HK-2 (cell line): ENCODE measurements at regions not wholly inside any gene's neighbourhood (a gene's known extent, or its start where the extent isn't known, plus 50 kb on each side); places are given as distances from the start of the nearest gene placed in this dataset.
"Not testable (repeated sequence)": the region's sequence is repeated elsewhere in the genome, so short reads cannot be mapped to it uniquely, and the experiment has no call there.

Experiments used
- DNase-seq: peaks from one replicate; pipeline ENCODE4 v3.0.0-alpha.2; 2018; ENCODE audit not compliant: unreplicated experiment

DNA sequence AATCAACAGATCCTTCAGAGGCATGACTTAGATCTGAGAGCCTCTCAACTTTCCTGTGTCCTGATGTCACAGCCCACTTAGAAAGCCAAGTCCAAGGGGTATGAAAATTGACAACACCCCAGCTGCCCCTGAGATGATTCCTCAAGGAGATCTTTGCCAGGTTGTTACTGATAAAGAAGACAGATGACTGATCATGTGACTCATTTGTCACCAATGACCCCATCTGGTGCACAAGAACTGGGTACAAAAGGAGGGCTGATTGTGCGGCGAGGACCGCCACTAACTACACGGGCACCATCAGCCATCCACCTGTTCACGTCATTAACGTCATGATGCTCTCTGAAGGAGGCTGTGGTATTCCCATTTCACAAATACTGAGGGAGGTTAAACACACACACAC lies 583.2 kb upstream of the KLF4 start:
- DNase-seq = no peak

GRCh38 chr9:108070861-108071260 lies 581.3 kb upstream of the KLF4 start:
- no peak for DNase-seq

GRCh38 chr9:108069991-108070390 lies 580.4 kb upstream of the KLF4 start:
- DNase-seq = no peak

DNA sequence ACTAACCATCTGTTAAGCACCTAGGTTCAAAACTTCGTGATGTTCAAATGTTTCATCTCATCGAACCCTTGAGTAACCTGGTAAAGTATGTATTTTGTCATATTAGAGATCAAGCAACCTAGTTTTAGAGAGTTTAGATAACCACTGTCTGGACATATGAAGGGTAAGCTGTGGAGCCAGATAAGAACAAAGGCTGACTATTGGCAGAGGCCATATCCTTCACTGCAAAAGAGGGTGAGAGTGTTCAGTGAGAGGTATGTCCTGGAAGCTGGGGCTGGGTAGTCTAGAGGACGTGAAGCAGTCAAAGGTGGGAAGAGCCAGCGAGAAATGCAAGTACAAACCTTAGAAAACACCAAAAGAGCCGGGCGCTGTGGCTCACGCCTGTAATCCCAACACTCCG lies 573.1 kb upstream of the KLF4 start:
- DNase-seq = no peak

- no peak for DNase-seq
Observed at GRCh38 chr9:108060175-108060574, 570.6 kb upstream of the KLF4 start.

GRCh38 chr9:108058135-108058814 lies 568.7 kb upstream of the KLF4 start:
- DNase-seq = no peak

GRCh38 chr9:108057421-108058134 lies 568.0 kb upstream of the KLF4 start:
- DNase-seq = peak; percentile 22

- DNase-seq = no peak
Observed at GRCh38 chr9:108056805-108057386, 567.3 kb upstream of the KLF4 start.

DNA sequence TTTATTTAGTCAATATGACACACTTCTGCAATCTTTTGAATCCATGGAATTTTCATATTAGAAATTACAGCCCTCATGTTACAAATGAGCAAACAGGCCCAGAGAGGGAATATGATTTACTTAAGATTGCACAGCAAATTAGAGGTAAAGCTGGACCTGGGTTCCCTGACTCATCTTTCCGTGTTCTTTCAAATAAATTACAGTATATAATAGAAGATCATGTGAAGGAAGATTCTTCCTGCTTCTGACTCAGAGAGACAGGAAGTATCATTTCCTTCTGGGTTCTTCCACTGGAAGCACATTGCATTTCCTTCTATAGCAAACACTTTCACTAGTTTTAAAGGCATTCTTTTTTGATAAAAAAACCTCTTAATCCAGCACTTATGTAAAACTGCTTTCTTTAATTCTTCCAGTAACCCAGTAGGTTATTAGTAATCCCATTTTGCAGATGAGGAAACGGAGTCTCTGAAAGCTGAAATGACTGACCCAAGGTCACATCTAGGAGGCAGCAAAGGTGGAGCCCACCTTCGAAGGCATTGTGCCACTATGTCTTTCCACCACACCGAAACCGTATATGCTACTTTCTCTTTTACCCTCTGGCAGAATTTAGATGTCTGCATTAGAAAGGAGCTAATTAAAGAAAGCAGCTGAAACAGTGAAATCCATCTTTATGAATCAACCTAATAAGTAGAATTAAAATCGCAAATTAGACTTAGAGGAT lies 566.7 kb upstream of the KLF4 start:
- DNase-seq = no peak

DNA sequence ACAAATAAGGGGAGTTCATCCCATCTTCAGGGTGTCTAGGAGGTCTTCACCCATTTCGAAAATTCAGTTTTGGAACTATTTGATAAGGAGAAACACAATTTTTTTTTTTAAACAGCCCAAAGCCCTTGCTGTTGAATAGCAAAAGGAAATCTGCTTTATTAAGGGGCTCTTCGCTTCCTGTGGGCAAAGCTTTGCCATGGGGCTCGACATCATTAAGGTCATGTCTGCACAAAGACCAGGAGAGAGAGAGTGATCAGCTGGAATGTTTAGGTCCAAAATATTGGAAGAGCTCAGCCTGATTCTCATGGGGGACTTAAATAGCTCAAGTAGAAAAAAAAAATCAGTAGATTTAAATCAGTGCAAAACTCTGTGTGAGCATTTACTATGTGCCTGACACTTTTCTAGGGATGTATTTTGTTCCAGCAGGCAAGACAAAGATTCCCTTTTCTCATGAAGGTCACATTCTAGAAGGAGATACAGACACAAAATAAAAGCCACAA lies 564.6 kb upstream of the KLF4 start:
- no peak for DNase-seq

GRCh38 chr9:108053555-108054061 lies 564.0 kb upstream of the KLF4 start:
- DNase-seq = no peak

- DNase-seq = no peak
Observed at GRCh38 chr9:108052431-108053080, 563.0 kb upstream of the KLF4 start.

DNA sequence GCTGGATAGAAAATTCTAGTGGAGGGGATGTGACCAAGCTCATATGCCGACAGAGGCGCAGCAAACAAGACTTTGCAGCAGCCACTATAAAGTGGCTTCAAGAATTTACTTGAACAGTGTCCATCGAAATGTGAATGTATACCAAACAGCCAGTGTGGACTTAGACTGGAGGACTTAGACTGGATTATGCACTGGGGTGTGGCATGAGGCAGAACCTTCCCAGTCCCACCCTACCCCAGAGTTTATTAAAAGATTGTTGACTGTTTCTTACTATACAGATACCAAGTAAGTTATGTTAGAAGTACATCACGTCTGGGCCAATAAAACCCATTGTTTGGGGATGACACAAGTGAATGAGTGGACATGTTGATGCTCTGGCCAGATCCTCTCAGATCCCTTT lies 561.3 kb upstream of the KLF4 start:
- DNase-seq = no peak

DNA sequence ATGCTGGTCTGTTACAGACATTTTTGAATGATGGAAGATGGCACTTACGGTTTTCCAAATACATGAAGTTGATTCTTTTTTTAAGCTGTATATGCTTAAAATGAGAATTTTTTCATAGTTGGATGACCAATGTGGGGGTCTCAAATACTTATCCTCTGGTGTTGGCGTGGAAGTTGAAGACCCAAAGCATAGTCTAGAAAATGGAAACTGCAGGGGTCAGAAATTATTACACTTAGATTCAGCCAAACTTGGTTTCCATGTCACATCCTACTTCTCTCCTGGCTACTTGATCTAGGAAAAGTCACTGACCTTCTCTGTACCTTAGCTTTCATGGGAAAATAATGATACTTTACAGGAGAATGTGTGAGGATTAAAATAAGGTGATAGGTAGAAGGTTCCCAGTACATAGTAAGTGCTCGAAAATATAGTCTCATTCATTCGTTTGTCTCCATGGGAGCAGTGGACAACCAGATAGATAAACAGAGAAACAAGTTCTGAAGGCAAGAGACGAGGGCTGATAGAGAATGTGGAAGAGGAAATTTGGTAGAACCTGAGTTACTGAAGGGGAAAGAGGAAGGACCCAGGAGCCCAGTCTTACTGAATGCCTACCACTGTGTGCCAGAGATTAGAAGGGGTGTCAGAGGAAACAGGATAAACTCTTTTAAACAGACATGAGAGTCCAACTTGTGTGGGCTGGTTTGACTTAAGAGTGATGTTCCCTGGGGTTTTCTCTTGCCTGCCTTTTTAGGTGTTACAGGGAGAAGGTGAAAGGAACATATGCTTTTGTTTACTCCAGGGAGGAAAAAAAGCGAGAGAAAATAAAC lies 560.3 kb upstream of the KLF4 start:
- DNase-seq = no peak

DNA sequence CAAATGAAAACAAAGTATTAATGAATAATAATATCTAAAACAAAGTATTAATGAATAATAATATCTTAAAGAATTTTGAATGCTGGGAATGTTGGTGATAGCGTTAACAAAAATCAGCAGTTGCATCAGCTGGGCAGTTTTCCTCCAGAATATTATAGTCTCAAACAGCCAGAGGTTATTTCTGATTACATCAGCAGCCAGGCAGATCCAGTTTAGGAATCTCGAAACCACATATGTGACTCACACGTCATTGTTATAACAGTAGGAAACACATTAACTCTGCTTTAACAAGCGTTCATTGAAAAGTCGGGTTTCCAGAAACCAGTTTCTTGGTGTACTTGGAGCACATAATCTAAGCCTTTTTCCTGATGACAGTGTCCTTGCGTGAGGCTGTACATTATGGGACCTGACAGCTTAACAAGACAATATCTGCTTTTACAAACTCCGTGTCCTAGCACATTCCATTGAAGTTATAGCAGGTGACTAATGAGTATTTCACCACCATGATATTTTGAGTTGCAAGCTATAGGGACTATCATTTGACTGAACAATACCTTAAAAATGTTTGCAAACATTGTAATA lies 559.5 kb upstream of the KLF4 start:
- peak; percentile 33 for DNase-seq

DNA sequence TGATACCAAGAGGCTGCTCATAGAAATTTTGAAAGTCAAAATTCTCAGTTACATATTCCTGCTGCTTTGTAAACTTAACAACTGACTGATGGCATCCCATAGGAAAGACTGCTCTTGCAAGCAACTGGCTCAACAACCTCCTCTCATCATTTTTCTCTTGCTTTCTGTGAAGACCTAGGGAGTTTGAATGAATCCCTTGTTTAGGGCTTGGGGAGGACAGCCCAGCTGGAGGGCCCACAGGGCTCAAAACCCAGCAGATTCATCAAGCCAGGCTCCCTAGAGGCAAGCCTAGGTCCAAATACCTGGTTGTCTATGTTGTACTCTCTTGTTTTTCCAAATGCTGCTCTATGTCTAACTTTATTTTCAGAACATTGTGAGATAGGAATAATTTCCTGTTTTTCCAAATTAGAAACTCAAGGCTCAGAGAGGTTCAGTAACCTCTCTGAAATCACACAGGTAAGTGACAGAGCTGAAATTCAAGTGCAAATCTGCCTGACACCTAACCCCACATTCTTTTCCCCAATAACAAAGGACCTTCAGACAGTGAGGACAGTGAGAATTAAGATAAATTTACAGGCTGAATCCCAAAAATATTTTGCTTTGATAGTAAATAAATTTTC lies 558.9 kb upstream of the KLF4 start:
- DNase-seq = no peak

- not testable (repeated sequence) for DNase-seq
Observed at GRCh38 chr9:108047777-108048176, 558.2 kb upstream of the KLF4 start.

DNA sequence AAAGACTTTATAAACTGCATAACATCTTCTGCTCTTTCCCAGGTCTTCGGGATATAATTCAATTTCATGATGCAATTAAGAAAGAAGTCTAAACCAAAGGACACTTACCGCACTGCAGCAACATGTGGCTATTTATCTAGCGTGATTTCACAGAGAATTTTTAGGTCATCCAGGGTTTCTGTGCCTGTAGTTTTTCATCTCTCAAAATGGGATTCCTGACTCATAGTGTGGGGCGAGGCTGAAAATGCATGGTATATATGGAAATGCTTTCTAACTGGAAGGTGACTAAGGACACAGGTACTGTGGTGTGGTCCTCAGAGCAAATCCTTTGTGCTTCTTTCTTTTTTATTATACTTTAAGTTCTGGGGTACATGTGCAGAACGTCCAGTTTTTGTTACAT lies 557.7 kb upstream of the KLF4 start:
- DNase-seq = no peak

- no peak for DNase-seq
Observed at GRCh38 chr9:108045851-108046250, 556.3 kb upstream of the KLF4 start.

GRCh38 chr9:108043585-108043984 lies 554.0 kb upstream of the KLF4 start:
- no peak for DNase-seq
